NCI-H2196 (cell line): ENCODE measurements at regions not wholly inside any gene's neighbourhood (a gene's known extent, or its start where the extent isn't known, plus 50 kb on each side); places are given as distances from the start of the nearest gene placed in this dataset.
"Not testable (repeated sequence)": the region's sequence is repeated elsewhere in the genome, so short reads cannot be mapped to it uniquely, and the experiment has no call there.

Source experiments
- DNase-seq: peaks from one replicate; lab custom pipeline; 2025; ENCODE audit not compliant: unreplicated experiment; lab: John Stamatoyannopoulos, UW

- no peak for DNase-seq
These were observed 535.1 kb downstream of the TMEM135 start for GRCh38 chr11:87572881-87573280.

- DNase-seq, result no peak
These were observed 522.6 kb downstream of the TMEM135 start for GRCh38 chr11:87560352-87560751.

GRCh38 chr11:87559852-87560251 lies 522.1 kb downstream of the TMEM135 start:
- DNase-seq, result not testable (repeated sequence)

- DNase-seq, result no peak
These were observed 517.4 kb downstream of the TMEM135 start for GRCh38 chr11:87555101-87555500.

- DNase-seq, result no peak
These were observed 511.1 kb downstream of the TMEM135 start for GRCh38 chr11:87548797-87549196.

GRCh38 chr11:87545858-87546257 lies 508.1 kb downstream of the TMEM135 start:
- no peak for DNase-seq

GRCh38 chr11:87539596-87539995 lies 501.9 kb downstream of the TMEM135 start:
- no peak for DNase-seq

- no peak for DNase-seq
These were observed 498.8 kb downstream of the TMEM135 start for GRCh38 chr11:87536565-87536964.

- DNase-seq, result no peak
These were observed 498.3 kb downstream of the TMEM135 start for GRCh38 chr11:87536016-87536415.

GRCh38 chr11:87535513-87535912 lies 497.8 kb downstream of the TMEM135 start:
- no peak for DNase-seq

GRCh38 chr11:87531835-87532234 lies 494.1 kb downstream of the TMEM135 start:
- not testable (repeated sequence) for DNase-seq

GRCh38 chr11:87529486-87529885 lies 491.8 kb downstream of the TMEM135 start:
- no peak for DNase-seq

- no peak for DNase-seq
These were observed 491.0 kb downstream of the TMEM135 start for GRCh38 chr11:87528752-87529151.

- DNase-seq, result no peak
These were observed 485.5 kb downstream of the TMEM135 start for GRCh38 chr11:87523276-87523675.

GRCh38 chr11:87518266-87518665 lies 480.5 kb downstream of the TMEM135 start:
- no peak for DNase-seq

GRCh38 chr11:87517351-87517750 lies 479.6 kb downstream of the TMEM135 start:
- no peak for DNase-seq

GRCh38 chr11:87507722-87508121 lies 470.0 kb downstream of the TMEM135 start:
- DNase-seq, result not testable (repeated sequence)

- not testable (repeated sequence) for DNase-seq
These were observed 469.2 kb downstream of the TMEM135 start for GRCh38 chr11:87506946-87507345.

GRCh38 chr11:87501388-87501787 lies 463.7 kb downstream of the TMEM135 start:
- no peak for DNase-seq

GRCh38 chr11:87494936-87495335 lies 457.2 kb downstream of the TMEM135 start:
- DNase-seq, result not testable (repeated sequence)

- not testable (repeated sequence) for DNase-seq
These were observed 456.3 kb downstream of the TMEM135 start for GRCh38 chr11:87494026-87494425.

GRCh38 chr11:87493516-87493915 lies 455.8 kb downstream of the TMEM135 start:
- no peak for DNase-seq

GRCh38 chr11:87491381-87491780 lies 453.6 kb downstream of the TMEM135 start:
- no peak for DNase-seq

- no peak for DNase-seq
These were observed 452.9 kb downstream of the TMEM135 start for GRCh38 chr11:87490671-87491070.
